Heart left ventricle (tissue), 16 donors: ENCODE measurements at regions not wholly inside any gene's neighbourhood (a gene's known extent, or its start where the extent isn't known, plus 50 kb on each side); places are given as distances from the start of the nearest gene placed in this dataset.
"Not testable (repeated sequence)": the region's sequence is repeated elsewhere in the genome, so short reads cannot be mapped to it uniquely, and the experiment has no call there.

Experiments used
- ATAC-seq, 4 donors: fragments of 200-7000 bp; cut with Tn5 transposase; one replicate each; pipeline ENCODE4 v1.9.1; 2020 to 2022; ENCODE audit warnings: moderate library complexity in 4 of 4, mild to moderate bottlenecking in 3 of 4, moderate number of reproducible peaks in 1 of 4
- DNase-seq, 5 donors: peaks; one replicate each; pipeline ENCODE4 v3.0.0-alpha.2; 2020
- H3K27ac ChIP-seq, 12 donors: fragments of 200-600 bp; sonication (generic) in 4 of 12; one replicate each; pipeline versions ENCODE4 v1.5.0 to v1.8.0; 2016 to 2022; ENCODE audit warnings: mild to moderate bottlenecking in 2 of 12
- H3K27me3 ChIP-seq, 9 donors: fragments of 200-600 bp; sonication (generic) in 2 of 9; one replicate each; pipeline versions ENCODE4 v1.5.1 to v1.8.0; 2016 to 2022; ENCODE audit warnings: mild to moderate bottlenecking in 3 of 9
- H3K36me3 ChIP-seq, 9 donors: fragments of 200-600 bp; sonication (generic) in 2 of 9; one replicate each; pipeline versions ENCODE4 v1.5.0 to v1.8.0; 2018 to 2022; ENCODE audit warnings: mild to moderate bottlenecking in 2 of 9
- H3K4me1 ChIP-seq, 12 donors: fragments of 200-600 bp; sonication (generic) in 4 of 12; one replicate each; pipeline versions ENCODE4 v1.5.0 to v1.8.0; 2016 to 2022; ENCODE audit warnings: mild to moderate bottlenecking in 3 of 12
- H3K4me3 ChIP-seq, 12 donors: fragments of 200-600 bp; sonication (generic) in 4 of 12; one replicate each; pipeline versions ENCODE4 v1.5.0 to v1.8.0; 2017 to 2022; ENCODE audit warnings: mild to moderate bottlenecking in 9 of 12, moderate library complexity in 4 of 12
- H3K9me3 ChIP-seq, 12 donors: fragments of 200-600 bp; sonication (generic) in 4 of 12; one replicate each; pipeline versions ENCODE4 v1.5.0 to v1.8.0; 2016 to 2022; ENCODE audit warnings: mild to moderate bottlenecking in 1 of 12
- CTCF ChIP-seq, 12 donors: fragments of 200-600 bp; sonication (generic) in 4 of 12; IDR thresholded peaks; one replicate each; pipeline versions ENCODE4 v1.5.0 to v1.8.0; 2018 to 2022; ENCODE audit warnings: antibody characterized with exemption in 12 of 12, mild to moderate bottlenecking in 5 of 12
- POLR2A ChIP-seq, 2 donors: fragments of 450-650 bp; IDR thresholded peaks; one replicate each; pipeline ENCODE4 v1.6.1; 2017; ENCODE audit warnings: antibody characterized with exemption in 2 of 2, mild to moderate bottlenecking in 2 of 2, moderate library complexity in 2 of 2
- WGBS, 4 donors: extraction: QIAGEN DNeasy Blood & Tissue Kit in 2 of 4; methylation state at CpG; one replicate each; pipeline versions ENCODE4 v1.1.5 to v1.1.7; 2013 to 2018; 5-methylcytosine and 5-hydroxymethylcytosine counted together
- intact Hi-C, 10 donors: fragments of 100-400 bp; cut with DNase I; formaldehyde crosslinking; loops; one replicate each; pipeline versions ENCODE4 v1.11.1 to v1.14.2; 2022
- donor health status: ischemic (EF 13 %, LVEDD 7.1; RV severe dilation, severe dysfunction).
- donor health status: healthy with polysubstance abuse.
- donor health status: DM: no; HTN: yes; CAD: no.
- donor health status: DM: no; HTN: no; CAD: no.
- donor health status: ischemic (EF 25% LVEDD 6.9; RV normal size, moderate dysfunction).
- donor health status: ischemic (EF 25% LVEDD 5.7; RV mildly dilated, moderate dysfunction).
- donor health status: healthy.
- donor health status: DM: yes; HTN: yes; CAD: no.
- donor health status: ischemic (EF 35%, LVEDD 5.7; RV mildly dilated, moderate dysfunction).
- donor health status: nonischemic (EF 11% LVEDD 7.7; RV severe dilation, severe dysfunction).
- donor health status: DM: yes; HTN: yes; CAD: no.
- donor health status: PGD.
- donor health status: ischemic (EF 29% LVEDD 5.4; RV normal size, mild dysfunction).
- donor health status: nonischemic (EF 23%, LVEDD 6.1; RV moderate dilation, normal function).

- H3K27me3 ChIP-seq = no peaks in the 10 kb centered on the region
- no peak for ATAC-seq
- DNase-seq = no peak
- TF ChIP-seq POLR2A (IDR thresholded peaks at IDR 0.05) = no peak
- no peak overlapping the region for H3K27ac ChIP-seq
- H3K36me3 ChIP-seq = no peaks in the 10 kb centered on the region
- 79 to 93% (median 85%) methylated on average over 4 of the region's 4 CpGs for WGBS, 4 donors
- no peaks in the 10 kb centered on the region for H3K4me1 ChIP-seq
- no peak overlapping the region for H3K4me3 ChIP-seq
- no peaks in the 10 kb centered on the region for H3K9me3 ChIP-seq
- intact Hi-C loops = no loop called here
These were observed 992.8 kb upstream of the FANCL start for GRCh38 chr2:59233920-59234319.

GRCh38 chr2:59233448-59233847 is 992.3 kb upstream of the FANCL start:
- no peak for TF ChIP-seq CTCF (IDR thresholded peaks at IDR 0.05)
- TF ChIP-seq POLR2A (IDR thresholded peaks at IDR 0.05) = no peak
- Histone ChIP-seq H3K9me3 (no peaks in the 10 kb centered on the region), H3K27me3 (no peaks in the 10 kb centered on the region), H3K36me3 (no peaks in the 10 kb centered on the region), H3K4me1 (no peaks in the 10 kb centered on the region), H3K4me3 (no peak overlapping the region), H3K27ac (no peak overlapping the region)
- ATAC-seq (no peak), DNase-seq (no peak)
- intact Hi-C loops = no loop called here

GRCh38 chr2:59232394-59233165 is 991.5 kb upstream of the FANCL start:
- DNase-seq (no peak), ATAC-seq (no peak)
- intact Hi-C loops = no loop called here
- Histone ChIP-seq H3K9me3 (no peaks in the 10 kb centered on the region), H3K27ac (no peak overlapping the region), H3K4me3 (no peak overlapping the region), H3K36me3 (no peaks in the 10 kb centered on the region), H3K4me1 (no peaks in the 10 kb centered on the region), H3K27me3 (no peaks in the 10 kb centered on the region)
- WGBS, 4 donors = 80 to 87% (median 84%) methylated on average over 10 of the region's 10 CpGs
- TF ChIP-seq CTCF (IDR thresholded peaks at IDR 0.05) = no peak

- H3K27ac ChIP-seq, H3K9me3 ChIP-seq, intact Hi-C loops, H3K4me1 ChIP-seq, DNase-seq, H3K27me3 ChIP-seq, ATAC-seq, H3K4me3 ChIP-seq, H3K36me3 ChIP-seq: not testable (repeated sequence)
- 67 to 79% (median 73%) methylated on average over 1 of the region's 1 CpG for WGBS, 4 donors
These were observed 985.2 kb upstream of the FANCL start for GRCh38 chr2:59226362-59226761.

GRCh38 chr2:59223742-59224141 is 982.6 kb upstream of the FANCL start:
- Histone ChIP-seq H3K4me1 (no peaks in the 10 kb centered on the region), H3K4me3 (no peak overlapping the region), H3K27me3 (no peaks in the 10 kb centered on the region), H3K36me3 (no peaks in the 10 kb centered on the region), H3K9me3 (no peaks in the 10 kb centered on the region), H3K27ac (no peak overlapping the region)
- ATAC-seq (peak in 3 of 4 donors; percentile 65 to 78 (median 78)), DNase-seq (peak in 2 of 5 donors; percentile 8 to 23)
- TF ChIP-seq POLR2A (IDR thresholded peaks at IDR 0.05) = no peak
- no peak for TF ChIP-seq CTCF (IDR thresholded peaks at IDR 0.05)
- intact Hi-C loops = no loop called here
